ENCODE measurements at regions not wholly inside any gene's neighbourhood (a gene's known extent, or its start where the extent isn't known, plus 50 kb on each side); places are given as distances from the start of the nearest gene placed in this dataset.

DNA sequence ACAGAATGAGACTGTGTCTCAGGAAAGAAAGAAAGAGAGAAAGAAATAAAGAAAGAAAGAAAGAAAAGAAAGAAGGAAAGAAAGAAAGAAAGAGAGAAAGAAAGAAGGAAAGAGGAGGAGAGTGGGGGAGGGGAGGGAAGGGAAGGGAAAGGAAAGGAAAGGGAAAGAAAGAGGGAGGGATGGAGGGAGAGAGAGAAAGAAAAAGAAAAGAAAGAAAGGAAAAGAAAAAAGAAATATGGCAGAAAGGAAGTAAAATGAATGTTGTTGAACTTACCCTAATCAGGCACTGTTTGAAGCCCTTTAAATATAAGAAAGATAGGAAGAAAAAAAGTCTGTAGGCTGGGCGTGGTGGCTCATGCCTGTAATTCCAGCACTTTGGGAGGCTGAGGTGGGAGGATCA lies 276.1 kb downstream of the INSC start:
- DNase-seq: no peak

DNA sequence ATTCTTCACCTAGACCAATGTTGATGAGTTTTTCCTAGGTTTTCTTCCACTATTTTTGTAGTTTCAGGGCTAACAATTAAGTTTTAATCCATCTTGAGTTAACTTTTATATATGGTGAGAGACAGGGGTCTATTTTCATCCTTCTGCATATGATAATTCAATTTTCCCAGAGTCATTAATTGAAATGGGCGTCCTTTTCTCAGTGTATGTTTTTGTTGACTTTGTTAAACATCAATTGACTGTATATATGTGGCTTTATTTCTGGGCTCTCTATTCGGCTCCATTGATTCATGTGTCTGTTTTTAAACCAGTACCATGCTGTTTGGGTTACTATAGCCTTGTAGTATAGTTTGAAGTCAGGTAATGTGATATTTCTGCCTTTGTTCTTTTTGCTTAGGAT lies 282.1 kb downstream of the INSC start:
- DNase-seq: no peak

DNA sequence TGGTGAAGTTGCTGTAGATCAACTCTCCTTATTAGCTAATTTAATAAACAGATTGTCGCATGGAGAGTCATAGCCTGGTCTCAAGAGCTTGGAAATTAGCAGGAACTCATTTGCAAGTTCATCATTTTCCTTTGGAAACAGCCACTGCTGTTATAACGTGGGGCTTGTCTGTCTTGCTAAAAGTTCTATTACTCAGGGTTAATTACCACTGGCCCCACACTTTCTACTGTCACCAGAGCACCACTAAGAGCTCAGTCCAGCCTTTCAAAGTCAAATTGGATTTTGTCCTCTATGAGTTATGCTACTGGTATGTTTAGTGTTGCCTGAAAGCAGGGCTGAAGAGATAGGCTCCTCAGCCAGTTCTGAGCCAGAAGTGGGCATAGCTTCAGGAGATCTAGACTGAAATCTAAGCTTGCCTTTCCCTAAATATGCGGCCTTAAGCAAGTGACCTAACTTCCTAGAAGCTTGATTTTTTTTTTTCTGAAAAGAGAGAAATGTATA lies 292.2 kb downstream of the INSC start:
- no peak for DNase-seq

DNA sequence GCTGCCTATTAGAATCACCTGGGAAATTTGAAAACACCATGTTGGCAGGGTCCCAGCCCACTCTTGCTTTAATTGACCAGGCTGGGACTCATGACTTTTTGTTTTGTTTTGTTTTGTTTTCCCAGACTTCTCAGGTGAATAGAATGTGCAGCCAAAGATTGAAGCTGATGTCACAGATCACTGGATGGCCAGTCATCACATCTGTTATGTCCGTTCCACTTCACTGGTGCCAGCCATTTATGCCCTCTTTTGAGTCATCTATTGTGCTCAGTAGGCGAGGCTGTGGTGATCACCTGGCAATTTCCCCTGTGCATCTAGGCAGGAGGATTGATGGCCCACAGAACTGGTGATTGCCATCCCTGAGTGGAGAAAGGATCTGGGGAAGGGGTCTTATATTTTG lies 297.3 kb downstream of the INSC start:
- DNase-seq: no peak

DNA sequence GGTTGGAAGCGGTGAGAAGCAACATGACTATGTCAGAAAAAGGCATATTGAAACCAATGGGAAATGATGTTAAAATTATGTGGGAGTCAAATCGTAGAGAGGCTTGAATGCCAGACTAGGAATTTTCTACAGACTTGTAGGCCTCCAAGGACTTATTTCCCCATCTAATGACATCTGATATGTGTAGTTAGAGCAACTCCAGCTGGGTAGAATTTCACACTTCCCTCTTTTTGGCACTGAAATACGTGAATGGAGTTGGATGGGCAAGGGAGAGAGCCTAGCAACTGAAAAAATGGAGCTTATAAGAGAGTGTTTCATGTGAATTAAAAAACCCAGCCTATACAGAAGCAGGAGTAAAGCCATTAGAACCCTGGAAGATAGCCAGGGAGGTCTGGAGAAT lies 304.2 kb downstream of the INSC start:
- no peak for DNase-seq

DNA sequence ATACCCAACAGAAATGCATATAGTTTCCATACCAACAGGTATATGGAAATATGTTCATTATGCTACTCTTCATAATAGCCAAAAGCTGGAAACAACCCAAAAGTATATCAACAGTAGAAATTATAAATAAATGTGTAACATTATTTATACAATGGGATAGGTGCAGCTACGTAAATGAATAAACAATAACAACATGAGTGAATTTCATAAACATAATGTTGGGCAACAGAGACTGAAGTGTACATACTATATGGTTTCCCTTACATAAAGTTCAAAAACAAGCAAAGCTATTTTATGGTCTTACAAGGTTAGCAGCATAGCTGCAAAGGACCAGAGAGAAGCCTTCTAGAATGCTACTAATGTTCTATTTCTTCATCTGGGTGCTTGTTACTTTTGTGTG lies 305.0 kb downstream of the INSC start:
- DNase-seq: no peak

DNA sequence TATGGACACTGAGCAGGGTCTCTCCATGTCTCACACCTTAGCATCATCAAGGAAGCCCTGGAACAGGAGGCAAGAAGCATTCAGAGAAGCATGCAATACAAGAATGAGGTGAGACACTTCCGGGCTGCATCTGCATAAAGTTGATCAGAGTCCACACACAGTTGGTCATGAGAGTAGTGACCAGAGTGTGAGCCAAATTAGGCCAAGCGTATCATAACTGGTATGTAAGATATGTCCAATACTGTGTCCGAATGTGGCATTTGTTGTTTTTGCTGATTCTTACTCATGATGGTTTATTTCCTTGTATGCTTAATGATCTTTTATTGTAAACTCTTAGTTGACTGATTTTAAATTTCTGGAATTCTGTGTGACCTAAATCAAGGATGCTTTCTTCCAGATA lies 315.7 kb downstream of the INSC start:
- DNase-seq: no peak

DNA sequence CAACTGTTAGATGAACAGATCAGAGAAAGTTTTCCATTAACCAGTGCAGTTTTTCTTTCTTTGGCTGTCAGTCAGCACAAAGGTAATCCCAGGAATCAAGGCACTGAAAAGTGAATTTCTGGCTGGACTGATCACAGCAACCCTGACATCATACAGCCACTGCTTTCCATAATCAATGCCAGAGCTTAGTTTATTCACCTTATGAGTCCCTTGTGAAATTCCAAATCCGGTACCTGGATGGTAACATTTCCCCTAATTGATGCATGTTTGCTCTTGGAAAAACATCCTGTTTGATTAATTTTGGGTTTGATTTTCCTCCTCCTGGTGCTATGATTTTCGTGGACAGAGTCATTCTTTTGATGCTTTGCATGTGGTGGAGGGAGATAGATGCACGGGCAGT lies 319.8 kb downstream of the INSC start:
- DNase-seq: no peak

DNA sequence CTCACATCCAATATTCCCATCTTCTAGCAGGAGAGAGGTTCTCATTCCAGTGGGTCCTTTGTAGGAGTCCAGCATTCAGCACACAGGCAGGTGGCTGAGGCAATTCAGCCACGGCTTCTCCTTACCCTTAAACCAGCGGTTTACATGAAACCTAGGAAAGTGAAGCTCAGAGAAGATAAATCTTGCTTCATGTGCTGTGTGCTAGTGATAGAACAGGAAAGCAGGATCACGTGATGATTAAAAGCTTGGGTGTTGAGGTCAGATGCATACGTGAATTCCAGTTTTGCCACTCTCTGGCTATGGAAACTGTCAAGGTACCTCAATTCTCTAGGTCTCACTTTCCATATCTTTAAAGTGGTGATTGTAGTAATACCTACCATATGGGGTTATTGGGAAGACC lies 331.6 kb downstream of the INSC start:
- no peak for DNase-seq

DNA sequence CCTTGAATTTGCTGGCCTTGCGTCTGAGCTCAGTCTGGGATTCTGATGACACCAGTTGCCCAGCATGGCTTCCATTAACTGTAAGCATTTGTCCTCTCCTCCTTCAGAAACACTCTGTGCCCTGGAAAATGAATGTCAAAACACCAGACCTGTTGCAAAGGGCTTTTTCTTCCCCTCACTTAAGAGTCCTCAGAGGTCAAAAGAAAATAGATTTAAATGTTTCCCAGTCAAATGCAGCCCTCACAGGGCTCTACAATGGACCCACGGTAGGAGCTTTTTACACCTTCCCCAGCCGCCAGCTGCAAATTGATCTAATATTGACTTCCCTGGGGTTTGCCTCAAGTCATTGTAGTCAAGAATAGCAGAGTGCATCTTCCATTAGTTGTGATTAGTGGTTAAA lies 332.2 kb downstream of the INSC start:
- DNase-seq: no peak

DNA sequence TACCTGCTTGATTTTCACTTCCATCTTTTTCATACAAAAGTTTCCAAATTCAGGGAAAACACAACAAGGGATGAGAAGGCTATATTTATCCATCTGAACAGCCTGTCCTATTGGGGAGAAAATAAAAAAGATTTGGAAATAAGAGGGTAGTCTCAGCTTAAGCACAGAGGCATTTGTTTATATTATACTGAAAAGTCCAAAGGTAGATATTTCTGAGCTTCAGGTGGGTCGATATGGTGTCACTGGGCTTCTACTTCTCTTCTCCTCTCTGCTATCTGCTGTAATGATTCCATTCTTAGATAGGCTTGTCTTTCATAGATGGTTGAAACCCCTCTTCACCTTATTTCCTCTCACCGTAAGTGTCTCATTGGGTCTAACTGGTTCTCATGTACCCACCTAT lies 337.0 kb downstream of the INSC start:
- no peak for DNase-seq

DNA sequence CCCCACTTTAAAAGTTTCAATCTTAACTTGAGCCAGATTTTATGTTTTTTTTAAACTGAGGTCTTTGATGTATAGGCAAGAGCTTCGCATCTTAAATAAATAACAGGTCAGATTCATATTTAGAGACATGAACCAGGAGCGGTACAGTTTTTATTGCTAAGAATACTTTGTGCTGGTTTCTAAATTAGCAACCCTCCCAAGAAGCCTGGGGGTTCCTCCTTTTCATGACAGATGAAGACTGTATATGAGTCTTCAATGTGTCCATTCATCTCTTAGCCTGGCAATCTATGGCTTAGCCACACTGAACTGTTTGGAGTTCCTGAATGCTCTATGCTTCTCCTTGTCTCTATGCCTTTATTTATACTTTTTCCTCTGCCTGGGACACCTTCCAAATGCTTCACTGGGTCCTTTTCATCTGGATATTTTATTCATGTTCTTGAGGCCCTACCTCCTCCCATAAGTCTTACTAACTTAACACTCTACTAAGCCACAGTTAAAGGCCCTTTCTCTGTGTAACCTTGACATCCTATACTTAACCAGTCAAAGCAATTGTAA lies 338.6 kb downstream of the INSC start:
- no peak for DNase-seq

DNA sequence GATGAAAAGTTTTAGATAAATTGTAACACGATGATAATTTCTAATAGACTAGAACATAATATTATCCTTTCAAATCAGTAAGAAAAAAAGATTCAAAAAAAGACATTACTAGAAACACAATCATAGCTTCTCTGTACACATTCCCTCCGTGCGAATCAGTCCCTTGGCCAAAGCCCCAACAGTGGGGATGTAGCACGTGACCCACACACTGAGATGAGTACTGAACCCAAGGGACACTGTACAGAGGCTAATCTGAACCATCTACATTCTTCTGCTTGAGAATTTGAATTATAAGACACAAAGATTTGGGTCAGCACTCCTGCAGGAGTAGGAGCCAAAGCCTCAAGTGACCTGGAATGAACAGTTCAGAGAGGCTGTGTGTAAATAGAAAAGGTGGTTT lies 353.7 kb downstream of the INSC start:
- DNase-seq: no peak

DNA sequence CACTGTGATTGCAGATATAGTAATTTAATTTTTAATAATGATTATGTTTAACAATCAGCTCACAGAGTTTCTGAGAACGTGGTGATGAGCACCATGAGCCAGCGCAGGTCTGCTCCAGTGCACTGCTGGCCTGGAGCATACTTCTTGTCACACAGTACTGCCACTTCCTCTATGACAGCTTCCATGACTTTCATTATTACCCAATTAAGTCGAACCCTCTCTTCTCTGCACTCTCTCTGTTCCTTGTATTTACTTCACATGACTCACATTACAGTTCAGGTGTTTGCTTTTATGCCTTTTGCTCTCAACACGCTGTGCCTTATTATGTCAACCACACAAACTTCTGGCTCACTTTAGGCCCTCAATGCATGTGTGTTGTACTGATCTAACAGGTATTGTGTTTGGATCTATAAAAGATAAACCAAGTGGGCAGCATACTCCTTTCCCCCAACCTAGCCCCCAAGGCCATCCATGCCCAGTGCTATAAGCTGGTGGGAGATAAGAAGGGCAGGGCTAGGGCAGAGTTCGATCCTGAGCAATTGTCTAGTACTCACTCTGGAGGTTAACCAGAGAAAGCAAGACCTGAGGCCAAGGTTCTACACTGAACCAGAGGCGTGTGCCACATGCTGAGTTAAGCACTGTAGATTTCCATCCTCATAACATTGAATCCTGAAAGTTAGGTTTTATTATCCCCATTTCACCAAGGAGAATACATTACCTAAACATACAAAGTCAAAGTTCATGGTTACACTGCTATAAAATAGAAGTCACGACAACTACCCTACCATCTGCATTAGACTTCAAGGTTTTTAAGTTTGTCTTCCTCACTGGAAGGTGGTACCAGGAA lies 356.5 kb downstream of the INSC start:
- DNase-seq: no peak

DNA sequence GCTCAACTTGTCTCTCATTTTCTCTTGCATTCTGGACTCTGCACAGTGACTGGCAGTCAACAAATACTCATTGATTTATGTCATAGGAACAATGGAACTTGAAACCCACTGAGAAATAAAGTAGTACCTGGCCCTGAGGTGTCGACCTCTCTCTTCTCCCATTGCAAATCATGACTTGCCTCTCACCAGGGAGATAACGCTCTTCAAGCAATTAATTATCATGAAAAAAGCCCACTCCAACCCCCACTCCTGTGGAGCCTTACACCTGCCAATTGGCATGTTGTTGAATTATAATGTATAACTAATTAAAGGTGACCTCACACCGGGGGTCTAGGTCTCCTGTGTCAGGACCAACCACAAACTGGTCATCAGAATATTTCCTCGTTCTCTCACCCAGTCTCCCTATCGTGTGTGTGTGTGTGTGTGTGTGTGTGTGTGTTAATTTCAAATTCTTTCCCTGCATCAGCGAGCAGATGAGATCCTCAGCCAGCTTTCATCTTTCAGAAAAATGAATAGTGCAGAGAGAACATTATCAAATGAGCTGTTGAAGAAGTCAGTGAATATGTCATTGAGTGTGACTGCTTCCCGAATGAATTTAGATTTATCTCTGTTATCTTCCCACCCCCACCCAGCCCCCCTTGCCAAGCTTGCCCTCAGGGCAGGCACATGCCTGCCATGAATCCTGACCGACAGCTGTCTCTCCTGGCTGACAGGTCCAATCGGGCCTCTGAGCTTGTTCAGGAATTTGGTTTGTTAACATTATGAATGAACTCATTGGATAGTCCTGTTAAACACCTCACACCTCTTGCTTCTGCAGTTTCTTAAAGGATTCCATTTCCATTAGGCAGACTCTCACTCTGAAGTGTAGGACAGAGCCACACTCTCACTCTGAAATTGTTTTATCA lies 357.4 kb downstream of the INSC start:
- no peak for DNase-seq

DNA sequence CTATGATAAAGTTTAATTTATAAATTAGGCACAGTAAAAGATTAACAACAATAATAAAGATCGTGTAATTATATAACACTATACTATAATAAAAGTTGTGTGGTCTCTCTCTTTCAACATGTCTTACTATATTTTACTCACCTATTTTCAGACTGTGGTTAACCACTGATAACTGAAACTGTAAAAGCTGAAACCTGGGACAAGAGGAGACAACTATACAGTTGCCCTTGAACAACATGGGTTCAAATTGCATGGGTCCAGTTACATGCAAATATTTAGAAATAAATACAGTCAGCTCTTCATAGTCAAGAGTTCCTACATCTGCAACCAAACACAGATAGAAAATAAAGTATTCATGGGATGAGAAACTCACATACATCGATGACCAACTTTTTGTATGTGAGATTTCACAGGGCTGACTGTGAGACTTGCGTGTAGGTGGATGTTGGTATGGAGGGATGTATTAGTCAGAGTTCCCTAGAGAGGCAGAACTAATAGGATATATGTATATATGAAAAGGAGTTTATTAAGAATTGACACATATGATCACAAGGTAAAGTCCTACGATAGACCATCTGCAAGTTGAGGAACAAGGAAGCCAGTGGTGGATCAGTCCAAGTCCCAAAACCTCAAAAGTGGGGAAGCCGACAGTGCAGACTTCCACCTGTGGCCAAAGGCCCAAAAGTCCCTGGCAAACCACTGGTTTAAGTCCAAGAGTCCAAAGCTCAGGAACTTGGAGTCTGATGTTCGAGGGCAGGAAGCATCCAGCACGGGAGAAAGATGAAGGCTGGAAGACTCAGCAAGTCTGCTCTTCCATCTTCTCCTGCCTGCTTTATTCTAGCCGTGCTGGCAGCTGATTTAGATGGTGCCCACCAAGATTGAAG lies 359.5 kb downstream of the INSC start:
- DNase-seq: no peak

DNA sequence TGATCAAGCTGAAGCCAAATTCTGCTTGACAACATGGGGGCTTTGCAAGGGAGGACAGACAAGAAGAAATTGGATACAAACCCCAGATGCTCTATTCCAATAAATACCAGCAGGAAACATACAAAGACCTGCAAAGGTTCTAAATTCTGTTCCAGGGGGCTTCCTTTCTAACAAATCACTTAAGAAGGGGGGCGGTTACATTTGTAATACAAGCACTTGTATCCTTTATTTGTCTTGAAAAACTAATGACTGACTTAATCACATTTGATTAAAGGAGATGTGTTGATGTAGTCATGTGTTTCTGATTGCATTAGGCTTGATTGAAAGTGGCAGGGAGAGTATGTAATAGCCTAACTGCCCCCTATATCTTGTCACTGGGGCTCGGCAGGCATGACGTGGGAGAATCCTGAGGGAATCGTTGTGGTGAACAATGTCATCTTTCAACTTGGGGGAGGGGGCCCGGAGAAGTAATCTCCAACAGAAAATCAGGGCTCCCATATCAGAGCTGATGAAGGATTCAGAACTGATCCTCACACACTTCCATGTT lies 361.7 kb downstream of the INSC start:
- DNase-seq: no peak

DNA sequence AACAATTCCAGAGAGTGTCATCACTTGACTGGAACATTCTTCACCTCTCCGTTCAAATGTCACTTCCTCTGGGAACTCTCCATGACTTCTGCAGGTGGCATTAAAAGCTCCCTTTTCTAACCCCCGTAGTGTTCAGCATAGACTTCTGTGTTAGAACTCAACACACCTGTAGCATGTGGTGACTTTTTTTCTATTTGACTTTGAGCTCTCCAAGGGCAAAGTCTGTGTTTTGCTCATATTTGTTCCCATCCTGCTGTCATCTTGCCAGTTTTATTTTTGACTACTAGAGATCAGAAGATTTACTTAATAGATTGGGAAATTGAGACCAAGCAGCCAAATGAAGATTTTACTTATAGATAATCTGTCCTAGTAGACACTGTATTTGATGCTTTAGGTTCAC lies 367.1 kb downstream of the INSC start:
- DNase-seq: no peak

DNA sequence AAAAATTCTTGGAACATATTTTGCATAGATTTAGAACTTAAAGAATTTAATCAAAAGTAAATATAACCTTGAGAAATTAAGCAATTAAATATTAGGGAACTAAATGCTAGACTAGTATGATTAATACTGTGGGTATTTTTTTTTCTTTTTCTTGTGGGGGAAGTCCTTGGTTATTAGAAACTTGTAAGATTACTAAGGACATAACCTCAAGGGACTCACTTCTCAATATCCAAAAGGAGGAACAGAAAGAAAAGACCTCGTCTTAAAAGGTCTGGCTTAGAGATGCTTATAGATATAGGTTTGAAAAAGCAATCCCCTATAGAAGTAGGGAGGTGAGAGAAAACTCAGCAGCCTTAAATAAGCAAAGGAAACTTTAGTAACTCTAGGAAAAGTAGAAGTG lies 368.5 kb downstream of the INSC start:
- DNase-seq: no peak

DNA sequence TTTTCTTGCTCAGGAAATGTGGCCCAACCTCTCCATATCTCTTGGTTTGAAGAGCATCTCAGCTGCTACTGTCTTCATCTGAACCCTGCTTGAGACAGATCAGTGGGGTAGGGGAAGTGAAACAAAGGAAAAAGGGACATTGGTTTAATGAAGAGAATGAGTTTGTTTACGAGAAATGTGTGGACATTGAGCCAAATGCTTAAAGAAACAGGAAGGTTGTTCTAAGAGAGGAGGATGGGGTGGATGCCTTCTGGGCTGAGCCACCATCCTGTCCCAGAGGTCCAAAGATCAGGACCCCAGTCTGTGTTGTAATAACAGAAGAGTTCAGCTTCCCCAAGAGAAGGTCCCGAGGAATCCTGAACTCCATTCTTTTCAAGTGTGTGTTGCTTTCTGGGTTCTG lies 369.7 kb downstream of the INSC start:
- no peak for DNase-seq

DNA sequence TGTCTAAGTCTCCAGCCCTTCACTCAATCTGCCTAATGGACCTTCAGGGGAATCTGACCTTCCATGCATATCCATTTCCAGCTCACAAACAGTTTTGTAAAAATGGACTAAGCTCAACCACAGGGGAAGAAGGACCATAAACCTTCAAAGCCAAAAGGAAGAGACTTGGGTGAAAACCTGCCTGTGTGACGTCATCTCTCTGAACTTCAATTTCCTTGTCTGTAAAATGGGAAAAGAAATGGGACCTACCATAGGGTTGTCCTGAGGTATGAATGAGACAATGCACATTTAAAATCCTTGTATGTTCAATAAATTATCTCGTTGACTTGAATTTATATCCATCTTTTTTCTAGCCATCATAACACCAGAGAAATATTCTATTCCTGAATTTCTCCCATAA lies 370.7 kb downstream of the INSC start:
- DNase-seq: no peak

DNA sequence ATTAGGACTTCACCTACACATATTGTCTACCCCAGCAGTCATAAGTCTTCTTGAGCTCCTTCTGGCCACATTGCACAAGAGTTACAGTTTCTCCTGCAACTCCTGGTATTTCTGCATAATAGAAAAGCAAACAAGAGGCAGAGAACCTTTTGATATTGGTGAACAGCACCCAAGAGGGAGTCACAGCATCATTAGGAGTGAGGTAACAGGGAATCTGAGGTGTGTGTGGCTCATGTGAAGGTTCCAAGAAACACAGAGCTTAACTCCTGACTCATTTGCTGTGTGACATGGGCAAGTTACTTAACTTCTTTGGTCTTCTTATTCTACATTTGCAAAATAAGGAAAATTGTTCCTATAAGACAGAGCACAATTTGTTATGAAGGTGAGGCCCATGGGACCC lies 374.6 kb downstream of the INSC start:
- DNase-seq: no peak
